GOT3 (cell line): ENCODE measurements at regions not wholly inside any gene's neighbourhood (a gene's known extent, or its start where the extent isn't known, plus 50 kb on each side); places are given as distances from the start of the nearest gene placed in this dataset.

ENCODE experiments used
- DNase-seq: peaks from one replicate; lab custom pipeline; 2025; ENCODE audit warnings: mixed read lengths; lab: John Stamatoyannopoulos, UW

DNA sequence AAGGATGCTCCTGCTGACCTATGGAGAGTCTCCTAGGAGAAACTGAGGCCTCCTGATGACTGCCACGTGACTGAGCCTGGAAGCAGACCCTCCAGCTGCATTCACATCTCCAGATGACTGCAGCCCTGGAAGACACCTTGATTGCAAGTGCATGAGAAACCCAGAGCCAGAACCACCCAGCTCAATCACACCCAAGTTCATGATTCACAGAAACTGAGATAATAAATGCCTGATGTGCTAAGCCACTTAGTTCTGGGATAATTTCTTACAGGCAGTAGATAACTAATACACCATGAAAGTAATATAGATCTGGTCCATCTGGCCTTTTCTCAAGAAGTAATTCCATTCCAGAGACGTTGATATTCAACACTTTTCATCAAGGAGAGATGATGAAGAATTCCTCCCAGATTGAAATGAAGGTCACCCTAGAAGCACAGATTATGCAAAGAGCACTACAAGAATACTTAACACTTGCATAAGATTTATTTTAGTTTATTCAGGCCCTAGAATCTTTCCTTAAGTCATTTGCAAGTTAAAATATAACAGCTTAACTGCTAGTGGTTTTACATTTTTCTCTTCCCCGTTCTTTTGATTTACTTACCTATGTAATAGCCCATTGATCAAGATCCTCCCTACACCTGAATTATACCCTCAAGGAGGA, 208.2 kb upstream of the INHBA start:
- no peak for DNase-seq

DNA sequence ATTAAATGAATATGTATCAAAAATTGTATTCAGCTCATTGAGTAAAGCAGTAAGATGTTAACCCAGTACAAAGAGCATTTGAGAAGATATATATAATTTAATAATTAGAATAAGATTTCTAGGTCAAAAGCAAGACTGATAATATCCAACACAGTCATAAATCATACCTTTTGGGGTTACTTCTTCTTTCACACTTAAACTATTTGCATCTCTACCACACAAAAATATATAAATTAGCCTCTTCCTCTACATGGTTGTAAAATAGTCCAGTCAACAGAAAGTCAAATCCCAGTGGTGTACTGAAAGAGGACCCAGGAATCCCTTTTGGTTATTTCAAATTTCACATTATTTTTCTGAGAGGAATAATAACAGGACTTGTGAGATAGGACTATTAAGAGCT, 204.6 kb upstream of the INHBA start:
- no peak for DNase-seq

DNA sequence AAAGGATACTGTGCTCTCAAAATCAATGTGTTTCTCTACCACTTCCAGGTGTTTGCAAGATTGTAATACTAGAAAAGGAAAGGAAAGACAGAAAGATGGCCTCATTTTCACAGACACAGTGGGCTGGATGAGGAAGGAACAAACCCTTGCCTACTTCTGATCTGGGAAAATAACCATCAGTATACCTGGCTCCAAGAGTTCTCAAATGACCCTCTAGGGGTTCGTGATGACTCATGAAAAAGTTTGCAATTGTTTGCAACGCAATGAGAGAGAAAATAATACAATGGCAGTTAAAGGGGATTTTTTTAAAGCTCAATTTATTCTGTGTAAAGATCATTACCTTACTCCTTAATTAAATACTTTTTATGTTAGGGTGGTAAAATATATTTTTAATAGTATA, 197.6 kb upstream of the INHBA start:
- no peak for DNase-seq

DNA sequence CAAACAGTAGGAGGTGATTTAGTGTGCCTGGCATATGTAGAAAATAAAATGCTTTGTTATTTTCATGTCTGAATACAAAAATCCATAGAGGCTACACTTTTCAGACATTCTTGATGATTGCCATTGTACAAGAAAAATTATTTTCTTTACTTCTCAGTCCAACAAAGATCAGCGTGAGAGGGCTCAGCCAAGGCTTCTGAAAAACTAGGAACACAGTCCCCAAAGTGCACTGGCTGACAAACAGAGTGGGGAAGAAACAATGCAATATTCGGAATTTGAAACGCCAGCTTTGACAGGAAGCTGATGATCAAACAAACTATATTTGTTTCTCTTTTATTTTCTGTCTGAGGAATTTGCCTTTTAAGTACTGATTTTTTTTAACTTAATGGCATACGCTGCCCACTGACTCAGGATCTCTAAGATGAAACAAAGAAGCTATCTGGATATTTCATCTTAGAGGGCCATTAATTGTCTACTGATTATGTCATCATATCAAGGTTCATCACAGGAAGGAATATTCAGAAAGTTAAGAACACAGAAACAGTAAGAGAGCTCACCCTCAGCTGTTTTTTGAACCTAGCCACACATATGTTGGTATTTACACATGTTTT, 197.0 kb upstream of the INHBA start:
- no peak for DNase-seq

DNA sequence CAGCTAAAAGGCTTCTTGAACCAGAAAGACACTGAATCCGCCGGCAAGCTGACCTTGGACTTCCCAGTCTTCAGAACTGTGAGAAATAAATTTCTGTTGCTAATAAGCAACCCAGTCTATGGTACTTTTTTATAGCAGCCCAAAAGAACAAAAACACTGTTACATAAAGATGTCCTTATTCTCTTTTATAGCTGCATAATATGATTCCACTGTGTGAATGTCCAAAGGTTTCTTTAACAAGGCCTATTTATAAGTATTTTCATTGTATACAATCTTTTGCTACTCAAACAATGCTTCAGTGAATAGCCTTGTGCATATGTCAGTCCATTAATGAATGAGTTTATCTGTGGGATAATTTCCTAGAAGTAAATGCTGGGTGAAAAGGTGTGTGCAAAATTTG, 190.8 kb upstream of the INHBA start:
- DNase-seq = no peak

DNA sequence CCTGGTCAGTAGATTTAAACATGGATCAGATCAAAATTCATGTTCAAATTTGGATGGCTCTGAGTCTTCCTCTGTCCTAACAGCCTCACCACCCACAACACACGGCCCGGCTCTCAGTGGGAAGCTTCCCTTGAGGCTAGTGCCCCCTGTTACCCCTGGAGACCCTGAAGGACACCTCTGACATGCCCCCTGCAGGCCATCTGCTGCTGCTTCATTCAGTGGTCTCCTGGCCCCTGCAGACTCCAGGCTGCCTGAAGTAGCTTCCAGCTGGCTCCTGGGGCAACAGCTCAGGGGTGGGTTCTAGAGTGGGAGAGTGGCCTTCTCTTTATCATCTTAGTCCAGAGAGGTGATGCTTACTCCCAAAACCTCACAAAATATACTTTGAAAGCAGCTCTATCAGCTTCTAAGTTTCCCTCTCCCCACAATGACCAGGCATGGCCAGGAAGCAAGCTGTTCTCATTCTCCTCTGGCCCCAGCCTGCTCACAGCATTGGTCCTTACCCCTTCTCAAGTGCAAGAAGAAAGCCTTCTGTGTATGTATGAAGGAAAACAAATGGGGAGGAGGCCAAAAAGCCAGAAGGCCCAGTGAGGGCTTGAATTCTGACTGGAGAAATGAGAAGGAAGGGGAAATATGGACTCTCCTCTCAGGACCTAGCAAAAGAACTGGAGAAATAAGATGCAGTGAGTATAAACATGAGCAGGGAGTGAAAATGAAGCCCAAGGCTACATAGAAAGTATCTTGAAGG, 189.6 kb upstream of the INHBA start:
- DNase-seq = no peak

DNA sequence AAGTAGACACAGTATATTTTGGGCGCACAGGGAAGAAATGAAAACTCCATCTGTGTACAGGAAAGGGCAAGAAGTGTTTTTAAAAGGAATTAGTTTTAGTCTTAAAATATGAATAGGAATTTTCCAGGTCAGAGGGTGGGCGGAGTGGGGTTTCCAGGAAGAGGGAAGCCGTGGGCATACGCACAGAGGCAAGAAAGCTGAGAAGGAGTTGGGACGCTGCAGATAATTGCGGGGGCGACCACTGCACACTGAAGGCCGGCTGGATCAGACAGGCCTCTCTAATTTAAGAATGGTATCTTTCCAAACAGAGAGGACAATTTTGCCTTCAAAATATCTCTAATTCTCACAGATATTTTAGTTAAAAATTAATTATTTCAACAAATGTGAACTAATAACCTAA, 189.1 kb upstream of the INHBA start:
- DNase-seq = no peak

DNA sequence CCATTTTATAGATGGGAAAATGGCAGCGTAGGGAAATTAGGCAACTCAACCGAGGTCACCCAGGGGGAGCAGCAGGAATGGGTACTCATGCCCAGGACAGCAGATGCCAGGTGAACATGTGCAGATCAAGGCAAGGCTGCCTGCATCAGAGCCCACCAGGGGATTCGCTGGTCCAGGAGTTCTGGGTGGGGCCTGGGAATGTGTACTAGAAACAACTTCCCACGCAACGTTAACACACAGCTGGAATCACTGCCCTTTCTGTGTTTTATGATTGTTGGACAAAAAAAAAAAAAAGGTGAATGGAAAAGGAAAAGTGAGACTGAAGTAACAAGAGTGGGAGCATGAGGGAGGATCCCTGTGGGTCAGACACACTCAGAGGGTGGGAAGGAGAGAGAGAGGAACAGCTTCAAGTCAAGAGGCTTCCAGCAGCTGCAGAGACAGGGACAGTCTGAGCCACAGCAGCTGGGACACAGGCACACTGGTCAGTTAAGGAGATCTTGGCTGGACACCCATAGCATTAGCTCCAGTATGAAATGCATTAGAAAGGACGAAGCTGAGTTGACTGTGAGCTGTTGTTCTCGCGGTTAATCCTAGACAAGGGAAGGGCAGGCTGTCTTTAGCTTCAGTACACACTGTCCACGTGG, 187.9 kb upstream of the INHBA start:
- DNase-seq = no peak

DNA sequence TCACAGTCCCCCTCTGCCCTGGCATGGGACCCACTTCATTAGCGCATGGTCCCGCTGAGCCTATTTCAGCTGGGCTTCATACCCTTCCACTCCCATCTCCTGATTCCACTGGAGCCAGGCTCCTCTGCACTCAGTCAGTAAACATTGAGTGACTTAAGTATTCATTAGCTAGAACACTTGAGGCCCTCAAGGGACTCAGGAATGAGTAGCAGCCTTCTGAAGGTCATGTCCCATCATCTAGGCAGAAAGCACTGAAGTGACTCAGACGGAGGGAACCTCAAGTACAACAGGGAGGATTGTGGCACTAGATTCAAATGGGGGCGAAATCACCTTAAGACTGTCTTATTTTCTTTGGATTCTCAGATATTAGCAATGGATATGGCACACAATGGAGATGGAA, 186.6 kb upstream of the INHBA start:
- DNase-seq = no peak

DNA sequence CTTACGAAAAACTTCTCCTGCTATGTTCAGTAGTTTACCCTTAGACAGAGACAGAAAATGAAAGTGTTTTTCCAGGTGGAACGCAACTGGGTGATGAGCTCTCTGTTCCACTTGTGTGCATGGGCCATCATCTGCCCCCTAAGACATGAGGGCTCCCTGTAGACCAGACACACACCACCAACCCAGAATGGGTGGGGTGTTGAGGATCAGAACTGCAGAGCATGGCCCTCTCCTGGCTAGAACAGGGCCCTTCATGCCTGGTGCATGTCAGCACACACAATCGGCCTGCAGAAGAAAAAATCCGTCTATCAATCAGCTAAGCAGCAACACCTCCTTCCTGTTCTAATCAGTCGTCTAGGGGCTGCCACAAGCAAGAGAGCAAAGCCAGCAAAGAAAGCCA, 186.2 kb upstream of the INHBA start:
- no peak for DNase-seq

DNA sequence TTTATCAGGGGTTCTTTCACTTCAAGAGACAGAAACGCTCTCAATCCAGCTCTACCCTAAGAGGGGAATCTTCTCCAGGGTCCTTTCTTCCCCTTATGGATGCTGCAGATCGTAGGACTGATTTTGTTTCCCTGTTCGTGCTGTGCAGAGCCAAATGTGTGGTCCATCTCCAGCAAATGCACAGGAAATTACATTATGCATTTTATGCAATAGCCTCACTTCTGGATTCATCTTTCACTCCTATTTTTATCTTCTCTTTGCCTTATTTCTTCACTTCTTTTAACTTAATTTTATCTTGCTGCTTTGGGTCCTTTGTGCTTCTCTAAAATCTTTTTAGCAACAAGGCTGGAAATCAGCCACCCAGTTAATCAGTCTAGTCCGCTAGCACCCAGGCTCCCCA, 184.5 kb upstream of the INHBA start:
- DNase-seq = no peak

DNA sequence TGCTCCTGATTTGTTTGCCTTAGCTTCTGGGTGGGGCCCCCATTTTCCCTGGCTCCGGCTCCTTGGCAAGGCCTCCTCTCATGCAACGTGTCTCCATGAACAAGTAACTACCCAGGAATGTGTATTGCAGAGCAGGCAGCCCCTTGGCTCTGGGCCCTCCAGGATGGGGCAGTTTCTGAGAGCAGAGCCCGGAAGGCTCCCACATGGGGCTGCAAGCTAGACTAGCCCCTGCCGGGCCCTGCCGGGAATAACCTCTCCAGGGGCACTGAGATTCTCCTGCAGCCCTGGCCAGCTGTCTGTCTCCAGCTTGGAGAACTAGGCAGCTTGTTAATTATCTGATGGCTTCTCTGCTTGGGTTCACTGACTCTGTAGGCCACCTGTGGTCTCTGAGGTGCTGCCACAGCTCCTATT, 184.0 kb upstream of the INHBA start:
- peak; percentile 62 for DNase-seq

DNA sequence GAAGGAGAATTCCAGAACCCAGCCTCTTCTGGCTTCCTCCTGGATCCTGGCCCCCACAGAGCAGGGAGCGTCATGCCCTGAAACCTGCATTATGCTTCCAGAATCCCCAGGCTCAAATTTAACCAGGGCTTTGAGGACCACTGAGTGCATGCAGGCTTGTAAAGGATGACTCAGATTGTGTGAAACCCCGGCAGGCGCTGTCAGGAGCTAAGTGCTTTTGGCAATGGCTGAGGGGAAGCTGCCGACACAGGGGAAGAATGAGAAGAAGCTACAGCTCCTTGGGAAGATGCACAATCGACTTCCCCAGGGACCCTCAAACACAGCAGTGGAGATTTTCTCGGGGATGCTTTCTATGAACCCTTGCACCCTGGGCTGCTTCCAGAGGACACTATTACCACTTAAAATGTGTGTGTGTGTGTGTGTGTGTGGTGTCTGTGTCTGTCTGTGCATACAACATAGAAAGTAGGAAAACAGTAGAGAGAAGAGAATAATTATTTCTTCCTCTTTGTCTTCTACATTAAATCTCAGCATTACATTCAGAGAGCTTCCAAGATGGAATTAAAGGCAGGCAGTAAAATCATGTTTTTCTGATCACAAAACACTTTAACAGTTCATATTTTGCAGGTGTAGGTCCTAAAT, 183.5 kb upstream of the INHBA start:
- DNase-seq = peak; percentile 47

DNA sequence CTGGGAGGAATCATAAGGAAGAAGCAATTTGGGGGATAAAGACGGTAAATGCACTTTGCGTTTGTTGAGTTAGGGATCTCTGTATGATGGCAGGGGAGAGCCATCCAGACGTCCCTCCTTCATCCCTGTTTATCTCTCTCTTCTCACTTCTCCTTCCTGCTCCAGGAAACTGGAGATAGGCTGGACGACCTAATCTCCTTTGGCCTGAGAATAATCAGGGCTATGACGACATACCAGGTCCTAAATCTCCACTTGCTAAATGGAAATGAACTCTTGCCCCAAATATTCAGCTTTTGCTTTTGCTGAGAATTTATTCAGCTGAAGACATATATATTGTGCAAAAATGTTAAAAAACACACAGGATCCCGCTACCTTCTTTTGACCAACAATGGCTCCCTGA, 182.9 kb upstream of the INHBA start:
- no peak for DNase-seq

DNA sequence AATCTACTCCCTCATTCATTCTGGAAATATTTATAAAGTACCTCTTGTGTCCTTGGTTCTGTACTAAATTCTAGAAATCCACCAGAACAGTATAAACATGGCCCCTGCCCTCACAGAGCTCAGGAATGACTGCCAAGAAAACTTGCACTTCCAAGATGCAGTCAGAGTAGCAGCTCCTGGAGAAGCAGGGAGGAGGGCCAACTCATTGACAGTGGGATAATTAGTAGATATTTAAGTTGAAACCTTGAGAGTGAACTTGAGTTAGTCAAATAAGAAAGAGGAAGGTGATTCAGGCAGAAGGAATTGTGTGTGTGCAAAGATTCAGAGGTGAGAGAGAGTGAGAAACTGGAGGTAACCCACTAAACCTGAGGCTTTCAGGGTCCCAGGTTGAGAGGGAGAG, 182.2 kb upstream of the INHBA start:
- DNase-seq = no peak

DNA sequence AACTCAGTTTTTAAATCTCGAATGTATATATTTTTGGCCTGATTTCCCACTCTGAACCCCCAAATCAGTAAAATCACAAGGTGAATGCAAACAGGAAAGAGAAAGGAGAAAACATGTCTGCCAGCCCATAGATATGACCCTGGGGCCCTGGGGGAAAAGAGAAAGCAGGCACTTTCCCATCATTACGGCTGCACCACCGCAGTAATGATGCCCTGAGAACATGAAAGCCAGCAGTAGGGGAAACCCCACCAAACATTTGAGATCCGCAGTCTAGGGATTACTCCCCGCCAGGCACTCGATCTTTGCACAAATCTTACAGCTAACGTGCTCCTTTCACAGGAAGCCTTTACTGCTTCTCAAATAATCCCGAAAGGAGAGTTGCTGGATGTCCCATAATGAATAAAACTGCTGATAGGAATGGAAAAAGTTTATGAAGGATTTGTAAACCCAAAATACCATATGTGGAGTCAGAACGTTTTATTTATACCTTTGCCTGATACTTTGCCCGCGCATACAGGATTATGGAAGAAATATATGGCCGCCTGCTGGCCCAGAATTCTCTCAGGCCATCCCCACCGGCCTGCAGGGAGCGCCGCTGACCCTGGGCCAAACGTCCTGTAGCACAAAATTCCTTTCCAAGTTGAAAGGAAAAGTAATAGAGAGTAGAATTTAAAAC, 180.0 kb upstream of the INHBA start:
- no peak for DNase-seq

DNA sequence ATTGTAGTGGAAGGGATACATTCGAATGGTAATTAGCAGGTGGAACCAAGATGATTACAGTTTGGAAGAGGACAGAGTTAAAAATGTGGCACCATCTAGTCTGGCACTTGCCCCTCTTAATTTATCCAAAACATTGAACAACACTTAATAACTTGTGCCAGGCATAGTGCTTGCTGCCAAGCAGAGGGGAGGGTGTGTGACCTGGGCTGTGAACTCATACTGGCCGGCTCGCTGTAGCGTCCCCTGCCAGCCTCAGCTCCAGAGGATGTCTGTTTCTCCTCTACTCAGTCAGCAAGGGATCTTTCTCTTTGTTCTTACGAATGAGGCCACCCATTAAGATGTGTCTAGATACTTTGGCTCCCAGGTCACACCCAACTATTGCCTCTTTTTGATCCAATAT, 179.4 kb upstream of the INHBA start:
- no peak for DNase-seq

DNA sequence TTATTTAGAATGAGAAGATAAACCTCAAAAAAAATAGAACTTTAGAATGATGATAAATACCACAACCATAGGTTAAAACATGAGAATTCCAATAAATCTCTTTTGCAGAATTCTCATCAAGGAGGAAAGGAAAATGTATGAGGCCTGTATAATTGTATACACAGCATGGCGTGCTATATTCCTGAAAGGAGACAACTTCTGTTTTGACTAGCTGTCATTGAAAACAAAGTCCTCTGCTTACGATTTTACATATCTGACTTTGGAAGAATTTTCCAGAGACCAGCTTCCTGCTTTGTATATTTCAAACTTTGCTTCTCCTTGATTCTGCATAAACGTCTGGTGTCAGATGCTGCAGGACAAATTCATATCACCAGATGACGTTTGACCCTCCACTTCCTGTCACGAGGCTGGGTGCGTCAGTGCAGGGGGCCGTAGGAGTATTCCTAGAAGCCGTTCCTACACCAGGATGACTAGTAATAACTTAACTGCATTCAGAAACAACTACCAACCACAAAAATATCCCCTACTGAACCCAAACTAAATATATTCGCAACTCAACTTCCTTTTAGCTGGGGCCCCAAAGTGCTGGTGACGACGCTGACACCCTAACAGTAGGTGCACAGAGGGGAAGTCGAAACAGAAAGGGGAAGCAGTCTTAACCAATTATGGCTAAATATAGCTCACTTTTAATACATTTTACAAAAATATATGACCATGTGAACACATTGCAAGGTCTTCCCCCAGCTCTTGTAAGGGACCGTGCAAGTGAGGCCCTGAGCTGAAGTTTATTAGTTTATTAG, 178.6 kb upstream of the INHBA start:
- no peak for DNase-seq

DNA sequence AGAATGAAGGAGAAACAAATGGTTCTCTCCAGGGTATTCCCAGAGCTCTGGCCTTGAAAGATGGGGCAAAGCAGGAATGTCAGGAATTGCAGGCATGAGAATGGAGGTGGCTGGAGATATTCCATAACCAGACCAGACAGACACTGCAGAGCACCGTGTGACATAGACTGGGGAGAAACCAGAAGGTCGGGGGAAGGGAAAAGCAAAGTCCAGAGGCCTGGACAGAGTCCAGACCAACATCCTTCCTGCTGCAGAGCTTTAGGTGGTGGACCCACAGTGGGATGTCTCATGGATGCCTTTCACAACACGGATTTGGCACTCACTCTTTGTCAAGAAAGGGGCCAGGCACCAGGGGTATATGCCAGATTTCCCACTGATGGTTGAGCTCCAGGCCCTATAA, 177.2 kb upstream of the INHBA start:
- no peak for DNase-seq

DNA sequence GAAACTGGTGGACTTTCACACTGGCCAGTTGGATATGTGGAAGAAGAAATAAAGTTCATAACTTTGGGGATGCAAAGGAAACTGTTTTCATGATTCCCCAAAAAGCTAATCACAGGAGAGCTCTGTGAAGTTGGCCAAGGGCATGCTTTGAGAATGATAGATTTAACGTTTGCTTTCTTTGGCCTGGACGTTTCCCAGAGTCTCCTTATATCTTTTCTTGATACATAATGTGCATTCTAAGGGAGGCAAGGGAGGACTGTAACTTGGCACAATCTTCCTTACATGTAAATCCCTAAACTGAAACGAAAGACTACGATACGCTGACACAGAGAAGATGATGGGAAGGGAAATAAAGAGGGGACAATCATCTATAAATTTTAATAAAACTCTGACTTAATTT, 176.5 kb upstream of the INHBA start:
- DNase-seq = no peak
